ENCODE measurements at regions not wholly inside any gene's neighbourhood (a gene's known extent, or its start where the extent isn't known, plus 50 kb on each side); places are given as distances from the start of the nearest gene placed in this dataset.
"Not testable (repeated sequence)": the region's sequence is repeated elsewhere in the genome, so short reads cannot be mapped to it uniquely, and the experiment has no call there.

- H3K79me2 ChIP-seq (ENCODE audit: insufficient read depth, low read length): no peaks in the 10 kb centered on the region
- H3K27ac ChIP-seq (ENCODE audit: low read depth, low read length): no peak overlapping the region
- H3K4me2 ChIP-seq (ENCODE audit: low read length): no peak overlapping the region
- DNase-seq (ENCODE audit: low read depth) (no peak), FAIRE-seq (peak; percentile 20)
- H2AFZ ChIP-seq (ENCODE audit: low read depth, low read length): no peak overlapping the region
- Mint-ChIP-seq H3K4me3 (ENCODE audit: unreplicated experiment) (no peak overlapping the region), H3K36me3 (ENCODE audit: low read depth, unreplicated experiment) (no peaks in the 10 kb centered on the region), H3K27ac (ENCODE audit: unreplicated experiment) (no peak overlapping the region), H3K4me1 (ENCODE audit: low read depth, unreplicated experiment) (peaks cover 7% of the 10 kb centered on the region), H3K9me3 (ENCODE audit: unreplicated experiment) (no peaks in the 10 kb centered on the region), H3K27me3 (ENCODE audit: low read depth, unreplicated experiment) (no peaks in the 10 kb centered on the region)
- no peak overlapping the region for H3K4me3 ChIP-seq (ENCODE audit: insufficient read depth, low read depth, low read length)
- H3K9me3 ChIP-seq (ENCODE audit: insufficient read depth, low read depth, low read length): no peaks in the 10 kb centered on the region
- H3K9ac ChIP-seq (ENCODE audit: low read length): no peak overlapping the region
- no peaks in the 10 kb centered on the region for H3K4me1 ChIP-seq (ENCODE audit: insufficient read depth, low read length)
- no peaks in the 10 kb centered on the region for H4K20me1 ChIP-seq (ENCODE audit: insufficient read depth, low read length)
- TF ChIP-seq, protein P1, sequence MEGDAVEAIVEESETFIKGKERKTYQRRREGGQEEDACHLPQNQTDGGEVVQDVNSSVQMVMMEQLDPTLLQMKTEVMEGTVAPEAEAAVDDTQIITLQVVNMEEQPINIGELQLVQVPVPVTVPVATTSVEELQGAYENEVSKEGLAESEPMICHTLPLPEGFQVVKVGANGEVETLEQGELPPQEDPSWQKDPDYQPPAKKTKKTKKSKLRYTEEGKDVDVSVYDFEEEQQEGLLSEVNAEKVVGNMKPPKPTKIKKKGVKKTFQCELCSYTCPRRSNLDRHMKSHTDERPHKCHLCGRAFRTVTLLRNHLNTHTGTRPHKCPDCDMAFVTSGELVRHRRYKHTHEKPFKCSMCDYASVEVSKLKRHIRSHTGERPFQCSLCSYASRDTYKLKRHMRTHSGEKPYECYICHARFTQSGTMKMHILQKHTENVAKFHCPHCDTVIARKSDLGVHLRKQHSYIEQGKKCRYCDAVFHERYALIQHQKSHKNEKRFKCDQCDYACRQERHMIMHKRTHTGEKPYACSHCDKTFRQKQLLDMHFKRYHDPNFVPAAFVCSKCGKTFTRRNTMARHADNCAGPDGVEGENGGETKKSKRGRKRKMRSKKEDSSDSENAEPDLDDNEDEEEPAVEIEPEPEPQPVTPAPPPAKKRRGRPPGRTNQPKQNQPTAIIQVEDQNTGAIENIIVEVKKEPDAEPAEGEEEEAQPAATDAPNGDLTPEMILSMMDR (IDR thresholded peaks at IDR 0.05; ENCODE audit: insufficient read depth, low read depth, low read length): no peak
- TF ChIP-seq EZH2 (IDR thresholded peaks at IDR 0.05; ENCODE audit: insufficient read depth, low read length): no peak
- H3K27me3 ChIP-seq (ENCODE audit: insufficient read depth, low read length): no peaks in the 10 kb centered on the region
- H3K36me3 ChIP-seq (ENCODE audit: insufficient read depth, low read length): no peaks in the 10 kb centered on the region
Observed at GRCh38 chr13:59280297-59280696, 883.4 kb downstream of the DIAPH3 start.

DNA sequence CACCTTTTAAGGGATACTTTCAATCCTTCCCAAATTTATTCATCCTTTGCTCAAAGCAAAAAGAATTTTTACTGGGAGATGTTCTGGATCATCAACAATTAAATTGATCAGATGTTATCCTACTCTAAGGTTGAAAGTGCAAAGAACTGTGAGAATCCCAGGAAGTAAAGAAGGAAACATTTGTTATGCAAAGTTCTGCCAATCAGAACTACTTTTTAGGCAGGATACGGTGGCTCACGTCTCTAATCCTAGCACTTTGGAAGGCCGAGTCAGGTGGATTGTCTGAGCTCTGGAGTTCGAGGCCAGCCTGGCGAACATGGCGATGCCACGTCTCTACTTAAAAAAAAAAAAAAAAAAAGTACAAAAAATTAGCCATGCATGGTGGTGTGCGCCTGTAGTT is 882.3 kb downstream of the DIAPH3 start:
- Histone ChIP-seq H3K79me2 (ENCODE audit: insufficient read depth, low read length) (no peaks in the 10 kb centered on the region), H3K4me2 (ENCODE audit: low read length) (no peak overlapping the region), H3K27ac (ENCODE audit: low read depth, low read length) (no peak overlapping the region), H3K9ac (ENCODE audit: low read length) (no peak overlapping the region), H3K9me3 (ENCODE audit: insufficient read depth, low read depth, low read length) (no peaks in the 10 kb centered on the region), H2AFZ (ENCODE audit: low read depth, low read length) (no peak overlapping the region), H3K27me3 (ENCODE audit: insufficient read depth, low read length) (no peaks in the 10 kb centered on the region), H3K36me3 (ENCODE audit: insufficient read depth, low read length) (no peaks in the 10 kb centered on the region), H3K4me3 (ENCODE audit: insufficient read depth, low read depth, low read length) (no peak overlapping the region), H4K20me1 (ENCODE audit: insufficient read depth, low read length) (no peaks in the 10 kb centered on the region), H3K4me1 (ENCODE audit: insufficient read depth, low read length) (no peaks in the 10 kb centered on the region)
- Mint-ChIP-seq H3K36me3 (ENCODE audit: low read depth, unreplicated experiment) (no peaks in the 10 kb centered on the region), H3K27ac (ENCODE audit: unreplicated experiment) (no peak overlapping the region), H3K27me3 (ENCODE audit: low read depth, unreplicated experiment) (no peaks in the 10 kb centered on the region), H3K4me1 (ENCODE audit: low read depth, unreplicated experiment) (peaks cover 3% of the 10 kb centered on the region), H3K4me3 (ENCODE audit: unreplicated experiment) (no peak overlapping the region), H3K9me3 (ENCODE audit: unreplicated experiment) (no peaks in the 10 kb centered on the region)
- DNase-seq (ENCODE audit: low read depth) (no peak), FAIRE-seq (no peak)
- TF ChIP-seq, protein P1 (IDR thresholded peaks at IDR 0.05; ENCODE audit: insufficient read depth, low read depth, low read length): no peak
- TF ChIP-seq EZH2 (IDR thresholded peaks at IDR 0.05; ENCODE audit: insufficient read depth, low read length): no peak

GRCh38 chr13:59292240-59292639 is 871.5 kb downstream of the DIAPH3 start:
- not testable (repeated sequence) for H3K27ac Mint-ChIP-seq (ENCODE audit: unreplicated experiment); H3K36me3 Mint-ChIP-seq (ENCODE audit: low read depth, unreplicated experiment); H3K27ac ChIP-seq (ENCODE audit: low read depth, low read length); H3K27me3 ChIP-seq (ENCODE audit: insufficient read depth, low read length); DNase-seq (ENCODE audit: low read depth); H2AFZ ChIP-seq (ENCODE audit: low read depth, low read length); H3K4me1 ChIP-seq (ENCODE audit: insufficient read depth, low read length); H3K36me3 ChIP-seq (ENCODE audit: insufficient read depth, low read length); H3K4me1 Mint-ChIP-seq (ENCODE audit: low read depth, unreplicated experiment); H3K79me2 ChIP-seq (ENCODE audit: insufficient read depth, low read length); H3K4me3 ChIP-seq (ENCODE audit: insufficient read depth, low read depth, low read length); H3K9me3 ChIP-seq (ENCODE audit: insufficient read depth, low read depth, low read length); H3K9me3 Mint-ChIP-seq (ENCODE audit: unreplicated experiment); H3K4me3 Mint-ChIP-seq (ENCODE audit: unreplicated experiment); H3K27me3 Mint-ChIP-seq (ENCODE audit: low read depth, unreplicated experiment); H3K9ac ChIP-seq (ENCODE audit: low read length); H4K20me1 ChIP-seq (ENCODE audit: insufficient read depth, low read length); H3K4me2 ChIP-seq (ENCODE audit: low read length); FAIRE-seq
